RWPE1 (cell line): ENCODE measurements at regions not wholly inside any gene's neighbourhood (a gene's known extent, or its start where the extent isn't known, plus 50 kb on each side); places are given as distances from the start of the nearest gene placed in this dataset.

Source experiments
- CTCF ChIA-PET: fragments of 350-600 bp; sonication (Branson Sonifier 250); formaldehyde crosslinking; extraction: SDS; loops from one replicate; lab custom pipeline; 2021; lab: Yijun Ruan, JAX
- POLR2A ChIA-PET: fragments of 400-600 bp; formaldehyde crosslinking; extraction: SDS; loops from one replicate; lab custom pipeline; 2020; ENCODE audit warnings: antibody characterized with exemption; ENCODE audit not compliant: low non-redundant PET; lab: Yijun Ruan, JAX
- DNase-seq: peaks from one replicate; pipeline ENCODE4 v3.0.0; 2012; ENCODE audit warnings: low spot score
- H3K27ac ChIP-seq: fragments of 450-650 bp; 2 replicates; pipeline ENCODE4 v1.5.1; 2017
- CTCF ChIP-seq: fragments of 450-650 bp; conservative IDR thresholded peaks from 2 replicates; pipeline ENCODE4 v1.5.1; 2017; ENCODE audit warnings: low read depth, mild to moderate bottlenecking

GRCh38 chr10:128461991-128462390 is 335.8 kb upstream of the MKI67 start:
- TF ChIP-seq CTCF: no peak
- ChIA-PET CTCF (no interaction called here), POLR2A (no interaction called here)
- DNase-seq: no peak
- no peak overlapping the region for H3K27ac ChIP-seq

- H3K27ac ChIP-seq: no peak overlapping the region
- CTCF ChIA-PET: no interaction called here
- TF ChIP-seq CTCF: no peak
- POLR2A ChIA-PET: no interaction called here
- no peak for DNase-seq
Measured at GRCh38 chr10:128462844-128463243, 336.6 kb upstream of the MKI67 start.

- ChIA-PET CTCF (no interaction called here), POLR2A (interaction anchor here (0.7 kb wide), 1 partner anchor 113 kb away, joined by 3 read pairs; no protein-coding TSS in a partner anchor)
- no peak for DNase-seq
- no peak for TF ChIP-seq CTCF
- H3K27ac ChIP-seq: no peak overlapping the region
Measured at GRCh38 chr10:128463991-128464760, 338.0 kb upstream of the MKI67 start.

GRCh38 chr10:128465697-128466096 is 339.5 kb upstream of the MKI67 start:
- no peak for DNase-seq
- TF ChIP-seq CTCF: no peak
- CTCF ChIA-PET: interaction anchor here (0.5 kb wide), 1 partner anchor 766 kb away, joined by 3 read pairs; no protein-coding TSS in a partner anchor
- POLR2A ChIA-PET: no interaction called here
- no peak overlapping the region for H3K27ac ChIP-seq

GRCh38 chr10:128466831-128467371 is 340.7 kb upstream of the MKI67 start:
- no peak for DNase-seq
- no peak overlapping the region for H3K27ac ChIP-seq
- ChIA-PET CTCF (no interaction called here), POLR2A (no interaction called here)
- TF ChIP-seq CTCF: no peak

GRCh38 chr10:128468462-128468861 is 342.2 kb upstream of the MKI67 start:
- POLR2A ChIA-PET: no interaction called here
- TF ChIP-seq CTCF: no peak
- no peak overlapping the region for H3K27ac ChIP-seq
- CTCF ChIA-PET: interaction anchor here (0.6 to 0.7 kb wide), 2 partner anchors 89 to 1659 kb away, joined by 4 read pairs; no protein-coding TSS in a partner anchor
- no peak for DNase-seq
